Body of pancreas (tissue), 4 donors: ENCODE measurements at regions not wholly inside any gene's neighbourhood (a gene's known extent, or its start where the extent isn't known, plus 50 kb on each side); places are given as distances from the start of the nearest gene placed in this dataset.

ENCODE experiments used
- POLR2A ChIP-seq, 3 donors: fragments of 450-650 bp; IDR thresholded peaks; one replicate each; pipeline ENCODE4 v1.6.1; 2016; ENCODE audit warnings: antibody characterized with exemption in 3 of 3, mild to moderate bottlenecking in 2 of 3
- TF ChIP-seq, protein P1 (sequence below), 7 experiments: fragments of 450-650 bp in 4 of 7; fragments of 200-600 bp in 3 of 7; sonication (generic) in 3 of 7; IDR thresholded peaks; one replicate each; pipeline ENCODE4 v1.5.1; 2016 to 2019; ENCODE audit warnings: antibody characterized with exemption in 7 of 7

DNA sequence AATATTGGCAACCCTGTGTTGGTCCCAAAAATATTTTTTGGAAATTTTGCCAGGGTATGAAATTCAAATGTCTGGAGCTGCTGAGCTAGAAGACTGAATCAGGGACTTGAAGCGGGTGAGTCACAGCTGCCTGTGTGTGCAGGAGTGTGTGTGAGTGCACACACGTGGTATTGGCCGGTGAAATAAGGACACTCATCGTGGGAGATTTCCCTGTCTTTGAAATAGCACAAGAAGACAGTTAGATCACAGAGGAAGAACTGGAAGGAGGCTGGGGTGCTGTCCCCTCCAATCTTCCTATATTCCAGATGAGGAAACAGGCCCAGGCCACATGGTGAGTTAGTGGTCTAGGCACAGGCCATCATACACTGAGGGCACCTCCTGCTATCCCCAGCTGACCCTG is 123.8 kb upstream of the MLN start:
- TF ChIP-seq, protein P1, sequence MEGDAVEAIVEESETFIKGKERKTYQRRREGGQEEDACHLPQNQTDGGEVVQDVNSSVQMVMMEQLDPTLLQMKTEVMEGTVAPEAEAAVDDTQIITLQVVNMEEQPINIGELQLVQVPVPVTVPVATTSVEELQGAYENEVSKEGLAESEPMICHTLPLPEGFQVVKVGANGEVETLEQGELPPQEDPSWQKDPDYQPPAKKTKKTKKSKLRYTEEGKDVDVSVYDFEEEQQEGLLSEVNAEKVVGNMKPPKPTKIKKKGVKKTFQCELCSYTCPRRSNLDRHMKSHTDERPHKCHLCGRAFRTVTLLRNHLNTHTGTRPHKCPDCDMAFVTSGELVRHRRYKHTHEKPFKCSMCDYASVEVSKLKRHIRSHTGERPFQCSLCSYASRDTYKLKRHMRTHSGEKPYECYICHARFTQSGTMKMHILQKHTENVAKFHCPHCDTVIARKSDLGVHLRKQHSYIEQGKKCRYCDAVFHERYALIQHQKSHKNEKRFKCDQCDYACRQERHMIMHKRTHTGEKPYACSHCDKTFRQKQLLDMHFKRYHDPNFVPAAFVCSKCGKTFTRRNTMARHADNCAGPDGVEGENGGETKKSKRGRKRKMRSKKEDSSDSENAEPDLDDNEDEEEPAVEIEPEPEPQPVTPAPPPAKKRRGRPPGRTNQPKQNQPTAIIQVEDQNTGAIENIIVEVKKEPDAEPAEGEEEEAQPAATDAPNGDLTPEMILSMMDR (IDR thresholded peaks at IDR 0.05) = no peak
- no peak for TF ChIP-seq POLR2A (IDR thresholded peaks at IDR 0.05)
